ENCODE measurements at regions not wholly inside any gene's neighbourhood (a gene's known extent, or its start where the extent isn't known, plus 50 kb on each side); places are given as distances from the start of the nearest gene placed in this dataset.

DNA sequence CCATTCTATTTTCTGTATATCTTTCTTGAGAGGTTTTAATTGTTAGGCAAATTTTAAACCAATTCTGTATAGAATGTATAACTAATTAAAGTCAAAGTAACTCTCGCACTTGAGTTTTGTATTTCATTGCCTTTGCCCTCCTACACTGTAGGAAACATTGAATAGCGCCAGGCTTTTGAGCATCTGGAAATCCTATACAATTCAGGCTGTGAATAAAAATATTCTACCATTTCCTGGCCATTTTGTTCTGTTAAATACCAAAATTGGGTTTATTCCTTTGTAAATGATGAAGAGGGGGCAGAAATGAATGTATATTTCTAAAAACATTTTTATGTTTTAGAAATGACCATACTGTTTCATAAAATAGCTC, 571.8 kb upstream of the CLINT1 start:
- peaks cover 0 to 2% (median 0%) of the 10 kb centered on the region in 3 donors for H3K9me3 ChIP-seq
- no peaks in the 10 kb centered on the region for H3K36me3 ChIP-seq
- H3K27me3 ChIP-seq: no peaks in the 10 kb centered on the region
- H3K4me3 ChIP-seq: no peak overlapping the region
- H3K27ac ChIP-seq: no peak overlapping the region
- TF ChIP-seq, protein P1, sequence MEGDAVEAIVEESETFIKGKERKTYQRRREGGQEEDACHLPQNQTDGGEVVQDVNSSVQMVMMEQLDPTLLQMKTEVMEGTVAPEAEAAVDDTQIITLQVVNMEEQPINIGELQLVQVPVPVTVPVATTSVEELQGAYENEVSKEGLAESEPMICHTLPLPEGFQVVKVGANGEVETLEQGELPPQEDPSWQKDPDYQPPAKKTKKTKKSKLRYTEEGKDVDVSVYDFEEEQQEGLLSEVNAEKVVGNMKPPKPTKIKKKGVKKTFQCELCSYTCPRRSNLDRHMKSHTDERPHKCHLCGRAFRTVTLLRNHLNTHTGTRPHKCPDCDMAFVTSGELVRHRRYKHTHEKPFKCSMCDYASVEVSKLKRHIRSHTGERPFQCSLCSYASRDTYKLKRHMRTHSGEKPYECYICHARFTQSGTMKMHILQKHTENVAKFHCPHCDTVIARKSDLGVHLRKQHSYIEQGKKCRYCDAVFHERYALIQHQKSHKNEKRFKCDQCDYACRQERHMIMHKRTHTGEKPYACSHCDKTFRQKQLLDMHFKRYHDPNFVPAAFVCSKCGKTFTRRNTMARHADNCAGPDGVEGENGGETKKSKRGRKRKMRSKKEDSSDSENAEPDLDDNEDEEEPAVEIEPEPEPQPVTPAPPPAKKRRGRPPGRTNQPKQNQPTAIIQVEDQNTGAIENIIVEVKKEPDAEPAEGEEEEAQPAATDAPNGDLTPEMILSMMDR (IDR thresholded peaks at IDR 0.05): no peak
- no peak for DNase-seq
- H3K4me1 ChIP-seq: no peaks in the 10 kb centered on the region
- intact Hi-C loops (cut with DNase I; ENCODE audit: low total_unique reads): no loop called here

DNA sequence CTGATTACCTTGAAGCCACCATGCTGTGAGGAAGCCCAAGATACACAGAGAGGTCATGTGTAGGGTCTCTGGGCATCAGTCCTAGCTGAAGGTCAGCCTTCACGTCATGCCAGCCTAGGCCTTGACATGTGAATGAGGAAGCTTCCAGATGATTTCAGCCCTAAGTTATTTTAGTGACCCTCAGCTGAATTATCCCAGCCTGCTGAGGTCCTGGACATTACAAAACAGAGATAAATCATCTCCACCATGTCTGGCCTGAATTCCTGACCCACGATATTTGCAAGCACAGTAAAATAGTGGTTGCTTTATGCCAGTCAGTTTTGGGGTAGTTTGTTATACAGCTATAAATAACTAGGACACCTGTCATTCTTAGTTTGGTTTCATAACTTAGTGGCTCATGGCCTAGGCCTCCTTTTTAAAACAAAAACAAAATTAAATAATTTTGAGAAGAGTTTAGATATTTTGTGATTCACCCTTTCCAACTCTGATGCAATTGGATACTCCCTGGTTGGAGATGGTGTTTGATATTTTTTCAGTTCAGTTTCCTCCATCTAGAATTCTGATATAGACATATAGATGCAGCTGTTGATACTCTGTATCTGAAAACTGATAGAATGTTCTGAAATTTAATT, 571.3 kb upstream of the CLINT1 start:
- no peaks in the 10 kb centered on the region for H3K4me1 ChIP-seq
- H3K9me3 ChIP-seq: peaks cover 0 to 2% (median 0%) of the 10 kb centered on the region in 3 donors
- no peak for DNase-seq
- H3K27ac ChIP-seq: no peak overlapping the region
- H3K36me3 ChIP-seq: no peaks in the 10 kb centered on the region
- intact Hi-C loops (cut with DNase I; ENCODE audit: low total_unique reads): no loop called here
- no peak overlapping the region for H3K4me3 ChIP-seq
- TF ChIP-seq, protein P1 (IDR thresholded peaks at IDR 0.05): no peak
- H3K27me3 ChIP-seq: no peaks in the 10 kb centered on the region

DNA sequence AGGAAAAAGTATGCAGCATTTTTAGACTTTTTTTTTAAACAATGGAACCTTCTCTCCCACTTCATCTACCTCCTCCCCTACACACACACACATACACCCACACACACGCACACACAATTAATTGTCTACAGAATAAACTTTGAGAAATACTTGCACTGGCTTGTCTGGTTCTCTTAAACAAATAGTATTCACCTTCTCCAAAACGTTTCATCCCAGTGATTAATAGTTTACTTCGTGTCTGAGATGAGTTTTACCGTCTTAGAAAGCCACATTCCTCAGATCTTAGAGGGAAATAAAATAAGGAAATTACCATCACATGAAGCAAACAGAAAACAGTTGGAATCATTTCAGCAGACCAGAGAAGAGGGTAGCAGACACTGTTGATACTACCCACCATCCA, 570.6 kb upstream of the CLINT1 start:
- Histone ChIP-seq H3K27ac (no peak overlapping the region), H3K4me1 (no peaks in the 10 kb centered on the region), H3K9me3 (peaks cover 0 to 2% (median 0%) of the 10 kb centered on the region in 3 donors), H3K27me3 (no peaks in the 10 kb centered on the region), H3K4me3 (no peak overlapping the region), H3K36me3 (no peaks in the 10 kb centered on the region)
- DNase-seq: no peak
- TF ChIP-seq, protein P1 (IDR thresholded peaks at IDR 0.05): no peak
- intact Hi-C loops (cut with DNase I; ENCODE audit: low total_unique reads): no loop called here

DNA sequence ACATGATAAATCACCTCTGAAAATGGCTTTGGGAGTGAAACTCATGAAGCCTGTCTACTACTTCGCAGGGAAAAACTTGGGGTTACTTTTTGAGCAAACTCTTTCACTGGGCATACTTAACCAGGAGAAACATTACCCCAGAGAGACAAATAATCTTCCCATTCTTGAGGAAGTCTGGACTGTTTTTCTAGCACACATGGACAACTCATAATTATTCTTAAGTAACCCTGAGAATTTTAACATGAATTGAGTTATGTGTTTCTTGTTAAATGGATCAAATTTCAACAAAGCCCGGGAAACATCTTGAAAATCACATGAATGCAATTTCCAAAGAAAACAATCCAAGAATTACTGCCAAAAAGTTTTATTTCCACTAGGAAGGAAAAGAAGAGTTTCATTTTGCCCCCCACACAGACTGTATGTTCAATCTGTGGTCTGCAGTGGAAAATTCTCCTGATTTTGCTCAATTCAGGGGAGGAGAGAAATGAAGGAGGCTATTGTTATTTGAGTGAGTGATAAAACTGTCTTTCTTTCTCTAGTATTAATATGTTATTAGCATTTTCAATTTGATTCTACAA, 564.8 kb upstream of the CLINT1 start:
- Histone ChIP-seq H3K9me3 (no peaks in the 10 kb centered on the region), H3K36me3 (no peaks in the 10 kb centered on the region), H3K27me3 (no peaks in the 10 kb centered on the region), H3K4me1 (no peaks in the 10 kb centered on the region), H3K4me3 (no peak overlapping the region), H3K27ac (no peak overlapping the region)
- intact Hi-C loops (cut with DNase I; ENCODE audit: low total_unique reads): no loop called here
- TF ChIP-seq, protein P1 (IDR thresholded peaks at IDR 0.05): no peak
- no peak for DNase-seq

DNA sequence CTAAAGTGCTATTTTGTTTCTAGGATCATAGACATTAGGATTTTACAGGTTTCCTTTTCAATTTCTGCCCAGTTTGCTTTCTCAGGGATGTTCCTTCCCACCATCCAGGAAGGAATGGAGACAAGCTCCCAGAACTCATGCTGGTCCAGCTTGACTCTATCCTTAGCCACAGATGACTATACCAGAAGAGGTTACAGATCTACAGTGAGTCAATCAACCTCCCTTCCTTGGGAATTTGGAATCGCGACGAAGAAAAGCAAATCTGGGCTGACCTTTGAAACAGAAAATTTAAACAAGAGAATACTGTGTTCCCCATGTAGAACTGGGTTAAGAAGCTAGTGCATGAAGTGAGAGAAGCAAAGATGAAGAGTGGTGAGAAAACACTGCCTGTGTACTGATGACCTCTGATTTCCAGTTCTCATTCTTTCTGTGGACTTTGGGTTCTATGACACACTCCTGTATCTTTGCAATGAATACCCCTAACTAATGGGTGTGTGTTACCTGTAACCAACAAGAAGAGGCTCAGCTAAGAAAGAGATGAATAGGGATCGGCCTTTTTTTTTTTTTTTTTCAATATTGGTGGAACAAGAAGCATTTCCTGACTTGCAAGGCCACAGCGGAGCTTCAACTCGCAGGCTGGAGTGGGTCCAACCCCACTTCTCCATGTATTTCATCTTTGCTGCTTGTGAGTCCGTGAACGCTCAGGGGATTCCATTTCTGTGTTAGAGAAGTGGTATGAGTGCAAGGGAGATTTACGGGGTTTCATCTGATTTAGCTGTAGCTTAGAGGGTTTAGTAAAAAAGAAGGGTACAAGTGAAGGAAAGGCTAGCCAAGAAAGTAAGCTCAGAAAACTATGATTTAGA, 563.9 kb upstream of the CLINT1 start:
- no peaks in the 10 kb centered on the region for H3K27me3 ChIP-seq
- no peak overlapping the region for H3K4me3 ChIP-seq
- no peak overlapping the region for H3K27ac ChIP-seq
- TF ChIP-seq, protein P1 (IDR thresholded peaks at IDR 0.05): no peak
- no peak for DNase-seq
- H3K4me1 ChIP-seq: no peaks in the 10 kb centered on the region
- H3K36me3 ChIP-seq: no peaks in the 10 kb centered on the region
- intact Hi-C loops (cut with DNase I; ENCODE audit: low total_unique reads): no loop called here
- no peaks in the 10 kb centered on the region for H3K9me3 ChIP-seq

All from tibial artery (tissue), 4 donors.